ENCODE measurements at regions not wholly inside any gene's neighbourhood (a gene's known extent, or its start where the extent isn't known, plus 50 kb on each side); places are given as distances from the start of the nearest gene placed in this dataset.
"Not testable (repeated sequence)": the region's sequence is repeated elsewhere in the genome, so short reads cannot be mapped to it uniquely, and the experiment has no call there.

GRCh38 chr16:5207001-5207523 is 109.5 kb upstream of the EEF2KMT start:
- DNase-seq = no peak
- Histone ChIP-seq H3K36me3 (no peaks in the 10 kb centered on the region), H3K4me3 (no peak overlapping the region), H3K9me3 (no peaks in the 10 kb centered on the region), H3K27ac (no peak overlapping the region), H3K27me3 (no peaks in the 10 kb centered on the region), H3K4me1 (no peaks in the 10 kb centered on the region)
- intact Hi-C loops (cut with DNase I; ENCODE audit: low total_unique reads) = no loop called here
- no peak for TF ChIP-seq POLR2A (IDR thresholded peaks at IDR 0.05)
- TF ChIP-seq, protein P1, sequence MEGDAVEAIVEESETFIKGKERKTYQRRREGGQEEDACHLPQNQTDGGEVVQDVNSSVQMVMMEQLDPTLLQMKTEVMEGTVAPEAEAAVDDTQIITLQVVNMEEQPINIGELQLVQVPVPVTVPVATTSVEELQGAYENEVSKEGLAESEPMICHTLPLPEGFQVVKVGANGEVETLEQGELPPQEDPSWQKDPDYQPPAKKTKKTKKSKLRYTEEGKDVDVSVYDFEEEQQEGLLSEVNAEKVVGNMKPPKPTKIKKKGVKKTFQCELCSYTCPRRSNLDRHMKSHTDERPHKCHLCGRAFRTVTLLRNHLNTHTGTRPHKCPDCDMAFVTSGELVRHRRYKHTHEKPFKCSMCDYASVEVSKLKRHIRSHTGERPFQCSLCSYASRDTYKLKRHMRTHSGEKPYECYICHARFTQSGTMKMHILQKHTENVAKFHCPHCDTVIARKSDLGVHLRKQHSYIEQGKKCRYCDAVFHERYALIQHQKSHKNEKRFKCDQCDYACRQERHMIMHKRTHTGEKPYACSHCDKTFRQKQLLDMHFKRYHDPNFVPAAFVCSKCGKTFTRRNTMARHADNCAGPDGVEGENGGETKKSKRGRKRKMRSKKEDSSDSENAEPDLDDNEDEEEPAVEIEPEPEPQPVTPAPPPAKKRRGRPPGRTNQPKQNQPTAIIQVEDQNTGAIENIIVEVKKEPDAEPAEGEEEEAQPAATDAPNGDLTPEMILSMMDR (IDR thresholded peaks at IDR 0.05 in 4 of 5, conservative IDR thresholded peaks at IDR 0.05 in 1 of 5) = no peak
- in situ Hi-C loops (cut with MboI; ENCODE audit: low sequenced_read_pairs in 4 of 4) = no loop called here
- no peak for ATAC-seq

DNA sequence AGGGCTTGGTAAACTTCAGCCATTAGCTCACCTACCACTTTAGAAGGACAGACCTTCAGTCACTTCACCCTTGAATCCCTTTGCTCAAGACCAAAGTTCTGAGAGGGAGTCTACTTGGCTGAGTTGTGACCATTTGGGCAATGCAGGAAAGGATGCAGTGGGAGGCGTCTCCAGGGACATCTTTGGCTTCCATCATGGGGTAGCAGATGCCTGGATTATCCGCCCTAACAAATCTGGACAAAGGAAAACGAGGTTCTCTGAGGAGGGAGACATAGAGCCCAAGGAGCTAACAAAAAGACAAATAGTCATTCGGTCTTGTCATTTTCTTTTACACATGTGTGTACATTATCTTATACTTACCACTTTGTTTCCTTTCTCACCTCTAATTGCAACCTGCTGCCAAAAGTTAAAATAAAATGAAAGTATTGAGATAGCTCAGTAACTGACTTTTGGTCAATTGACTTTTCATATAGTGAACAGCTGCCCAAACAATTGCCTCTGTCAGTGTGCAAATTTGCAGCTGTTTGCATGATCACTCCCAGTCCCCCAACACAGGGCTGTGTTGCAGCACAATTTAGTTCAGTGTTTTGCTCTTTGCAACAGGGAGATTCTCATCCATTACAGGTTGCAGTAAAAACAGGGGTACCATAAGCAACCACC is 108.9 kb upstream of the EEF2KMT start:
- H3K9me3 ChIP-seq = no peaks in the 10 kb centered on the region
- in situ Hi-C loops (cut with MboI; ENCODE audit: low sequenced_read_pairs in 4 of 4) (no loop called here), intact Hi-C loops (cut with DNase I; ENCODE audit: low total_unique reads) (no loop called here)
- no peaks in the 10 kb centered on the region for H3K4me1 ChIP-seq
- TF ChIP-seq, protein P1 (IDR thresholded peaks at IDR 0.05 in 4 of 5, conservative IDR thresholded peaks at IDR 0.05 in 1 of 5) = no peak
- TF ChIP-seq POLR2A (IDR thresholded peaks at IDR 0.05) = no peak
- DNase-seq (no peak), ATAC-seq (no peak)
- no peaks in the 10 kb centered on the region for H3K36me3 ChIP-seq
- no peak overlapping the region for H3K27ac ChIP-seq
- H3K27me3 ChIP-seq = no peaks in the 10 kb centered on the region
- no peak overlapping the region for H3K4me3 ChIP-seq

GRCh38 chr16:5205361-5206040 is 107.9 kb upstream of the EEF2KMT start:
- no peak overlapping the region for H3K27ac ChIP-seq
- H3K4me1 ChIP-seq = no peaks in the 10 kb centered on the region
- in situ Hi-C loops (cut with MboI; ENCODE audit: low sequenced_read_pairs in 4 of 4) (no loop called here), intact Hi-C loops (cut with DNase I; ENCODE audit: low total_unique reads) (no loop called here)
- H3K36me3 ChIP-seq = no peaks in the 10 kb centered on the region
- H3K27me3 ChIP-seq = no peaks in the 10 kb centered on the region
- no peaks in the 10 kb centered on the region for H3K9me3 ChIP-seq
- DNase-seq (no peak), ATAC-seq (no peak)
- TF ChIP-seq, protein P1 (IDR thresholded peaks at IDR 0.05 in 4 of 5, conservative IDR thresholded peaks at IDR 0.05 in 1 of 5) = no peak
- TF ChIP-seq POLR2A (IDR thresholded peaks at IDR 0.05) = no peak
- no peak overlapping the region for H3K4me3 ChIP-seq

GRCh38 chr16:5203675-5204074 is 106.1 kb upstream of the EEF2KMT start:
- in situ Hi-C loops (cut with MboI; ENCODE audit: low sequenced_read_pairs in 4 of 4); DNase-seq; intact Hi-C loops (cut with DNase I; ENCODE audit: low total_unique reads); H3K36me3 ChIP-seq; H3K4me1 ChIP-seq; ATAC-seq; H3K4me3 ChIP-seq; H3K27me3 ChIP-seq; H3K9me3 ChIP-seq; H3K27ac ChIP-seq: not testable (repeated sequence)

GRCh38 chr16:5200123-5200522 is 102.5 kb upstream of the EEF2KMT start:
- no peak for DNase-seq
- H3K4me1 ChIP-seq = no peaks in the 10 kb centered on the region
- intact Hi-C loops (cut with DNase I; ENCODE audit: low total_unique reads) (no loop called here), in situ Hi-C loops (cut with MboI; ENCODE audit: low sequenced_read_pairs in 4 of 4) (no loop called here)
- H3K27ac ChIP-seq = no peak overlapping the region
- TF ChIP-seq POLR2A (IDR thresholded peaks at IDR 0.05) = no peak
- TF ChIP-seq, protein P1 (IDR thresholded peaks at IDR 0.05 in 4 of 5, conservative IDR thresholded peaks at IDR 0.05 in 1 of 5) = no peak
- peaks cover 0 to 3% (median 0%) of the 10 kb centered on the region in 3 donors for H3K27me3 ChIP-seq
- H3K9me3 ChIP-seq = no peaks in the 10 kb centered on the region
- no peaks in the 10 kb centered on the region for H3K36me3 ChIP-seq
- no peak for ATAC-seq
- no peak overlapping the region for H3K4me3 ChIP-seq
